ENCODE measurements at regions not wholly inside any gene's neighbourhood (a gene's known extent, or its start where the extent isn't known, plus 50 kb on each side); places are given as distances from the start of the nearest gene placed in this dataset.
"Not testable (repeated sequence)": the region's sequence is repeated elsewhere in the genome, so short reads cannot be mapped to it uniquely, and the experiment has no call there.

DNA sequence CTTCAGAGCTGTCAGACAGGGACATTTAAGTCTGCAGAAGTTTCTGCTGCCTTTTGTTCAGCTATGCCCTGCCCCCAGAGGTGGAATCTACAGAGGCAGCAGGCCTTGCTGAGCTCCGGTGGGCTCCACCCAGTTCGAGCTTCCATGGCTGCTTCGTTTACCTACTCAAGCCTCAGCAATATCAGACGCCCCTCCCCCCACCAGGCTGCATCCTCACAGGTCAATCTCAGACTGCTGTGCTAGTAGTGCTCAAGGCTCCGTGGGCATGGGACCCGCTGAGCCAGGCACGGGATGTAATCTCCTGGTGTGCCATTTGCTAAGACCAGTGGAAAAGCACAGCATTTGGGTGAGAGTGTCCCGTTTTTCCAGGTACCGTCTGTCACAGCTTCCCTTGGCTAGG is 1314.1 kb upstream of the PCDH20 start:
- DNase-seq; H3K4me3 ChIP-seq (ENCODE audit: low read length); H3K27me3 ChIP-seq (ENCODE audit: control insufficient read depth, insufficient read depth, low read length); H3K27ac ChIP-seq (ENCODE audit: low read length); H3K36me3 ChIP-seq (ENCODE audit: control insufficient read depth, insufficient read depth, low read length); H3K9me3 ChIP-seq (replicated peaks; ENCODE audit: control insufficient read depth, low read depth, low read length); H3K4me1 ChIP-seq (ENCODE audit: control insufficient read depth, insufficient read depth, low read length): not testable (repeated sequence)
- WGBS (ENCODE audit: insufficient coverage) = 91% methylated on average over 8 of the region's 9 CpGs

DNA sequence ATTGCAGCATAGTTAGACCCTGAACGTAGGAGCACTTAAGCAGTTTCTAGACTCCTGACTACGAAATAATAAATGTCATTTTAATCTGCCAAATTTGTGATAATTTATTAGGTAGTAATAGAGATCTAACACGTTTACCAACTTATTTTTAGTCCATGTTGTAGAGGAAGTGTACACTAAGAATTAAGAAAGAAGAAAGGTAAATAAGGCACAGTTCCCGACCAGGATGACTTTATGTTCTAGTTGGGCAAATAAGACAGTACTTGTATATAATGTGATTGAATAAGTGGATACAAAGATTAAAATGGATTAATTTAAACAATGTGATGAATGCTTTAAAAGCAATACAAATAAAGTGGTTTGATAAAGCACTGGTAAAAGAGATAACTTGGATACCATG is 1306.2 kb upstream of the PCDH20 start:
- no peak for DNase-seq
- no peaks in the 10 kb centered on the region for H3K27me3 ChIP-seq (ENCODE audit: control insufficient read depth, insufficient read depth, low read length)
- no peaks in the 10 kb centered on the region for H3K4me1 ChIP-seq (ENCODE audit: control insufficient read depth, insufficient read depth, low read length)
- H3K9me3 ChIP-seq (replicated peaks; ENCODE audit: control insufficient read depth, low read depth, low read length) = no peaks in the 10 kb centered on the region
- no peak overlapping the region for H3K27ac ChIP-seq (ENCODE audit: low read length)
- 80% methylated on average over 1 of the region's 4 CpGs for WGBS (ENCODE audit: insufficient coverage)
- no peak overlapping the region for H3K4me3 ChIP-seq (ENCODE audit: low read length)
- no peaks in the 10 kb centered on the region for H3K36me3 ChIP-seq (ENCODE audit: control insufficient read depth, insufficient read depth, low read length)

DNA sequence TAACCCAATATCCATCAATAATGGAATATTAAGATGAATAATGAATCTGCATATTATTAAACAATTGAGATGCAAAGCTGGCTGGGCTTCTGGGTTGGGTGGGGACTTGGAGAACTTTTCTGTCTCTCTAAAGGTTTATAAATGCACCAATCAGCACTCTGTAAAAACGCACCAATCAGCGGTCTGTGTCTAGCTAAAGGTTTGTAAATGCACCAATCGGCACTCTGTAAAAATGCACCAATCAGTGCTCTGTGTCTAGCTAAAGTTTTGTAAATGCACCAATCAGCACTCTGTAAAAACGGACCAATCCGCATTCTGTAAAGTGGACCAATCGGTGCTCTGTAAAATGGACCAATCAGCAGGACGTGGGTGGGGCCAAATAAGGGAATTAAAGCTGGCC is 1296.3 kb upstream of the PCDH20 start:
- WGBS (ENCODE audit: insufficient coverage) = 96% methylated on average over 7 of the region's 7 CpGs
- H3K27ac ChIP-seq (ENCODE audit: low read length); DNase-seq; H3K27me3 ChIP-seq (ENCODE audit: control insufficient read depth, insufficient read depth, low read length); H3K4me1 ChIP-seq (ENCODE audit: control insufficient read depth, insufficient read depth, low read length); H3K36me3 ChIP-seq (ENCODE audit: control insufficient read depth, insufficient read depth, low read length); H3K4me3 ChIP-seq (ENCODE audit: low read length); H3K9me3 ChIP-seq (replicated peaks; ENCODE audit: control insufficient read depth, low read depth, low read length): not testable (repeated sequence)

DNA sequence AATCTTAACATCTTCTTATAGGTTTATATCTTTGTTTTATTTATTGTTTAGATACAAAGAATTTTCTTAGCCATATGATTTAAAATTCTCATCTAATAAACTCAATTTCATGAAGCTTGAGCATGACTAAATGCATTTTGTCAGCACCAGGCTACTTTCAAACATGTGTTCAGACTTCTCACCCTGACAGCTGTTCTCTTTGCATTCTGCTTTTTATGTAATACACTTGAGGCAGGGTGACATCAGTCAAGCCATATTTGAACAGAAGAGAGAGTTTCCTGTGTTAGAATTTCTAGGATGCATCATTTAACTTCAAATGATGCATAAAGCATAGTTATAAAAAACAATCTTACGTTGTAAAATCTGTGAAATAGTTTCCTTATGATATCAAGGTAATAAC is 1295.1 kb upstream of the PCDH20 start:
- no peaks in the 10 kb centered on the region for H3K27me3 ChIP-seq (ENCODE audit: control insufficient read depth, insufficient read depth, low read length)
- WGBS (ENCODE audit: insufficient coverage) = no CpG with 5 or more reads among the region's 1 CpG
- peak; percentile 72 for DNase-seq

DNA sequence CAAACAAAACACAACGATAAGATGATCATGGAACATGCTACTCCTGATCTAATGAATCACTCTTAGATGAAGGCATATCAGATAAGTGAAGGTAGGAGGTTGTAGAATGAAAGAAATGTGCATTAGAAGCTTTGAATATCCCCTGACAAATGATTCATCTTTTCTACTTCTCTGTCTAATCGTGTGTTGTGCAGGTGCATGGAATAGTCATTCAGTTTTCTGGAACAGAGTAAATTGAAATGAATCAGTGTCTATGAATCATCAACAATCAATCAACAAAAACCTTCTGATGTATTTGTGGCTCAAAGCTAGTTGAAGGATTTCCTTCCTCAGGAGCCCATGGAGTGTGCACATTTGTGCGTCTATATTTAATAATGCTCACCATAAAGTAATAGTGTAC is 1290.4 kb upstream of the PCDH20 start:
- Histone ChIP-seq H3K27ac (ENCODE audit: low read length) (no peak overlapping the region), H3K9me3 (replicated peaks; ENCODE audit: control insufficient read depth, low read depth, low read length) (no peaks in the 10 kb centered on the region), H3K4me3 (ENCODE audit: low read length) (no peak overlapping the region), H3K27me3 (ENCODE audit: control insufficient read depth, insufficient read depth, low read length) (no peaks in the 10 kb centered on the region), H3K36me3 (ENCODE audit: control insufficient read depth, insufficient read depth, low read length) (no peaks in the 10 kb centered on the region), H3K4me1 (ENCODE audit: control insufficient read depth, insufficient read depth, low read length) (no peaks in the 10 kb centered on the region)
- DNase-seq = no peak
- no CpG with 5 or more reads among the region's 3 CpGs for WGBS (ENCODE audit: insufficient coverage)

More for the DNA sequence above, 1295.1 kb upstream of the PCDH20 start:
- H3K27ac ChIP-seq (ENCODE audit: low read length) = no peak overlapping the region
- no peak overlapping the region for H3K4me3 ChIP-seq (ENCODE audit: low read length)
- peaks cover 2% of the 10 kb centered on the region for H3K9me3 ChIP-seq (replicated peaks; ENCODE audit: control insufficient read depth, low read depth, low read length)
- H3K4me1 ChIP-seq (ENCODE audit: control insufficient read depth, insufficient read depth, low read length) = no peaks in the 10 kb centered on the region
- H3K36me3 ChIP-seq (ENCODE audit: control insufficient read depth, insufficient read depth, low read length) = no peaks in the 10 kb centered on the region

DNA sequence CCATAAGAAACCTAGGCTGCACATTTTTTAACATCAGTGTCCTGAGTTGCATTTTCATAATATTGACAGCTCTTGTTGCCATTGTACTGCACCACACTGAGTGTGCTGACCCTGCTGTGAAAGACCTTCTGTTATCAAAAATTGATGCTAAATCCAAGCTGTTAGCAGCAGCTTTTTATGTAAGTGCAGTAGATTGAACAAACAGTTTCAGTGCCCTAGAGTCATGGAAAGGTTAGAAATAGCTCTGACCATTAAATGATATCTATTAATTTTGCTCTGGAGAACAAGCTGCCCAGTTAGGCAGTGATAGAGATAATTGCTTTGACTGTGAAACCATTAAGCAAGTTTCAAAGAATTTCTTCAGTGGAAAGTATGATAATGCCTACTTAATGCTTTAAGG is 1289.2 kb upstream of the PCDH20 start:
- Histone ChIP-seq H3K4me3 (ENCODE audit: low read length) (no peak overlapping the region), H3K27ac (ENCODE audit: low read length) (no peak overlapping the region), H3K9me3 (replicated peaks; ENCODE audit: control insufficient read depth, low read depth, low read length) (no peaks in the 10 kb centered on the region), H3K4me1 (ENCODE audit: control insufficient read depth, insufficient read depth, low read length) (no peaks in the 10 kb centered on the region), H3K36me3 (ENCODE audit: control insufficient read depth, insufficient read depth, low read length) (no peaks in the 10 kb centered on the region), H3K27me3 (ENCODE audit: control insufficient read depth, insufficient read depth, low read length) (no peaks in the 10 kb centered on the region)
- DNase-seq = no peak

DNA sequence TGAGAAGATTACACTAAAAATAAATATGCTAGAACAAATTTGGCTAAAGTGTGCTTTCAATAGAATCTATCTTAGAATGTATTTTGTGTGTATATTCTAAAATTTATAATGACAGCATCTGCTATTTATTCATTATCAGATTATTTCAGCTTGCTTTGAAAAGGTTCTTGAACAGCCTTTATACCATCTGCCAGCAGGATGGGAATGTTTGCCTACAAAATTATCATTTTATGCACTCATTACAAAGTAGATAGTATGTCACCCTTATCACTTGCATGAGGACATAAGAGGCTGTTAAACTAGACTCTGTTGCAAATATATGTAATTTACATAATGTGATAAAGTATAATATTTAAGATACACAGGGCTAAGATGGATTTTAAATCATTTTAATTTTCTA is 1286.9 kb upstream of the PCDH20 start:
- H3K36me3 ChIP-seq (ENCODE audit: control insufficient read depth, insufficient read depth, low read length) = no peaks in the 10 kb centered on the region
- no peaks in the 10 kb centered on the region for H3K4me1 ChIP-seq (ENCODE audit: control insufficient read depth, insufficient read depth, low read length)
- H3K27me3 ChIP-seq (ENCODE audit: control insufficient read depth, insufficient read depth, low read length) = no peaks in the 10 kb centered on the region
- DNase-seq = no peak
- H3K27ac ChIP-seq (ENCODE audit: low read length) = no peak overlapping the region
- no peaks in the 10 kb centered on the region for H3K9me3 ChIP-seq (replicated peaks; ENCODE audit: control insufficient read depth, low read depth, low read length)
- H3K4me3 ChIP-seq (ENCODE audit: low read length) = no peak overlapping the region

DNA sequence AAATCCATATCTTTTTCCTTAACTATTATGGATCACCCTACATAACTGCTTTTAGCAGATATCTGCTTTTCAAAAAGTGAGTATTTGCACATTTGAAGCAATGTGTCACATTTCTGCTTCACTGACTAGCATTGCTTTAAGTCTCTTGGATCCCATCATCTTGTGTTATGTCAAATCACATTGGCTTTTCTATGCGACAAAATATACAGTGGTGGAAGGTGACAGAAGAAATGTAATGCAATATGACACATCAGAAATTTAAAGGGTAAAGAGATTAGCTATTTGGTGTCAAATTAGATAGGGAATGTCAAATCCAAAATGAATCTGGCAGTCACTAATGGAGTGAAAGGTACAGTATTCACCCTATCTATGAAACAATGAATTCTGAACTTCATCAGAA is 1282.1 kb upstream of the PCDH20 start:
- DNase-seq = no peak
- H3K9me3 ChIP-seq (replicated peaks; ENCODE audit: control insufficient read depth, low read depth, low read length) = no peaks in the 10 kb centered on the region
- no peaks in the 10 kb centered on the region for H3K4me1 ChIP-seq (ENCODE audit: control insufficient read depth, insufficient read depth, low read length)
- H3K27me3 ChIP-seq (ENCODE audit: control insufficient read depth, insufficient read depth, low read length) = no peaks in the 10 kb centered on the region
- no peak overlapping the region for H3K27ac ChIP-seq (ENCODE audit: low read length)
- WGBS (ENCODE audit: insufficient coverage) = no CpG with 5 or more reads among the region's 1 CpG
- no peaks in the 10 kb centered on the region for H3K36me3 ChIP-seq (ENCODE audit: control insufficient read depth, insufficient read depth, low read length)
- no peak overlapping the region for H3K4me3 ChIP-seq (ENCODE audit: low read length)

DNA sequence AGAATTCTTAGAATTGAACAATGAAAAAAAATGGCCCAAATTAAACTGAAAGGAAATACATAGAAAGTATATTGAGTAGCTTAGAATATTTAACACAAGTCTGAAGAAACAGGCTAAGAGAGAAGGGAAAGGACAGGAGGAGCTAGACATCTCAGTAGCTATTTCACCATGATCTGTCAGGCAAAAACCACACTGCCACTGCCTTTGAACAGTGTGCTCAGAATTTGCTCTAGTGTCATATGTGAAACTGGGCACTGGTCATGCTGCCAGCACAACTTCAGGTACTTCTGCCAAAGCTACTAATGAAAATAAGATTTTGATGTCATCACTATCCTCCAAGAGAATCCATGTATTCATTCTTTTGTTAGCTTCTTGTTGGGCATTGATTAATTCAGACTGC is 1280.8 kb upstream of the PCDH20 start:
- Histone ChIP-seq H3K4me3 (ENCODE audit: low read length) (no peak overlapping the region), H3K36me3 (ENCODE audit: control insufficient read depth, insufficient read depth, low read length) (no peaks in the 10 kb centered on the region)
- no peak for DNase-seq

DNA sequence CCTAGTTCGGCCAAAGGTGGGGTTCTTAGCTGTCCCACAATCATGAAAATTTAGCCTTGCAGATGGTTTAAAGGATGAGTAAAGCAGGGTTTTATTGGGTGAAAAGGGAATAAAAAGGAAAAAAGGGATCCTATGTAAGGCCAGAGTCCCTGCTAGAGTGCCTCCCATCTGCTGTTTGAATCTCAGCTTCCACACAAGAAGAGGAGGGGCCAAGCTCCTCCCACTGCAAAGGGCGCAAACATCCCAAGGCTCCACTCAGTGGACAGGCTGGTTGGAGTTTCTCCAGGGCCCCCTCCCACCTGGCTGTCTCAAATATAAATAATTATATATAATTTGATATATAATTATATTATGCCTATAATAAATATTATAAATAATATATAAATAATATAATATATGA is 1272.1 kb upstream of the PCDH20 start:
- WGBS (ENCODE audit: insufficient coverage) = no CpG with 5 or more reads among the region's 2 CpGs
- DNase-seq = no peak
- Histone ChIP-seq H3K4me1 (ENCODE audit: control insufficient read depth, insufficient read depth, low read length) (no peaks in the 10 kb centered on the region), H3K9me3 (replicated peaks; ENCODE audit: control insufficient read depth, low read depth, low read length) (no peaks in the 10 kb centered on the region), H3K27ac (ENCODE audit: low read length) (no peak overlapping the region), H3K36me3 (ENCODE audit: control insufficient read depth, insufficient read depth, low read length) (no peaks in the 10 kb centered on the region), H3K27me3 (ENCODE audit: control insufficient read depth, insufficient read depth, low read length) (no peaks in the 10 kb centered on the region), H3K4me3 (ENCODE audit: low read length) (no peak overlapping the region)

More for the DNA sequence above, 1280.8 kb upstream of the PCDH20 start:
- Histone ChIP-seq H3K4me1 (ENCODE audit: control insufficient read depth, insufficient read depth, low read length) (no peaks in the 10 kb centered on the region), H3K27me3 (ENCODE audit: control insufficient read depth, insufficient read depth, low read length) (no peaks in the 10 kb centered on the region), H3K27ac (ENCODE audit: low read length) (no peak overlapping the region), H3K9me3 (replicated peaks; ENCODE audit: control insufficient read depth, low read depth, low read length) (no peaks in the 10 kb centered on the region)

DNA sequence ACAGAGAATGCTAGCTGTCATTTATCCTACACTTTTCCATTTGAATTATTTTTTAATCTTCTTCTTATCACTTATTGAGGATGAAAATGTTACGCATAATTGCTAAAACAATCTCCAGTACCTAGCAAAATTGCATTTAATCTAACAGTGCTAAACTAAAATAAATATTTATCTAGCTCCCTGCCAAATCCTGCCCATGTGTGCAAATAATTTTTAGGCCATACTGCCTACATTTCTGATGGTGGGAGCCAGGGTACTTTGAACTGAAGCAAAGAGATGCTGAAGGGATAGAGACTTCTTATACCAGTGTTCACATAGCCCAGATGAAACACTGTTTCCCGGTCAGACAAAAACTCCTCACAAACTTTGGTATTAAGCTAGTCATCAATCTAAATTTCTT is 1268.7 kb upstream of the PCDH20 start:
- DNase-seq = no peak
- no peaks in the 10 kb centered on the region for H3K36me3 ChIP-seq (ENCODE audit: control insufficient read depth, insufficient read depth, low read length)
- no peak overlapping the region for H3K27ac ChIP-seq (ENCODE audit: low read length)
- no peaks in the 10 kb centered on the region for H3K27me3 ChIP-seq (ENCODE audit: control insufficient read depth, insufficient read depth, low read length)
- WGBS (ENCODE audit: insufficient coverage) = no CpG with 5 or more reads among the region's 2 CpGs
- H3K4me3 ChIP-seq (ENCODE audit: low read length) = no peak overlapping the region
- no peaks in the 10 kb centered on the region for H3K4me1 ChIP-seq (ENCODE audit: control insufficient read depth, insufficient read depth, low read length)
- H3K9me3 ChIP-seq (replicated peaks; ENCODE audit: control insufficient read depth, low read depth, low read length) = no peaks in the 10 kb centered on the region
